Hepatocyte (in vitro differentiated cells): ENCODE measurements at regions not wholly inside any gene's neighbourhood (a gene's known extent, or its start where the extent isn't known, plus 50 kb on each side); places are given as distances from the start of the nearest gene placed in this dataset.

ENCODE experiments used
- CTCF ChIP-seq: fragments of 200-600 bp; sonication (generic); IDR thresholded peaks from 2 replicates; pipeline ENCODE4 v1.5.1; 2016; ENCODE audit warnings: antibody characterized with exemption, mild to moderate bottlenecking; ENCODE audit not compliant: poor library complexity
- EZH2 ChIP-seq: fragments of 200-600 bp; sonication (generic); IDR thresholded peaks from 2 replicates; pipeline ENCODE4 v1.6.1; 2016; ENCODE audit warnings: antibody characterized with exemption, mild to moderate bottlenecking, borderline replicate concordance
- EZH2phosphoT487 ChIP-seq: fragments of 200-600 bp; sonication (generic); IDR thresholded peaks from one replicate; pipeline ENCODE4 v1.6.1; 2018; ENCODE audit warnings: antibody characterized with exemption, mild to moderate bottlenecking, low read depth, moderate library complexity; ENCODE audit not compliant: unreplicated experiment, severe bottlenecking

GRCh38 chr9:91043811-91044175, 242.2 kb downstream of the SYK start:
- TF ChIP-seq CTCF (no peak), EZH2 (no peak), EZH2phosphoT487 (no peak)
